WI38 (cell line): ENCODE measurements at regions not wholly inside any gene's neighbourhood (a gene's known extent, or its start where the extent isn't known, plus 50 kb on each side); places are given as distances from the start of the nearest gene placed in this dataset.
A peak's percentile ranks its signal among the peaks of the same experiment; 100 is the strongest.

Experiments used
- H3K4me3 ChIP-seq: 2 replicates; pipeline ENCODE4 v1.5.1; 2011; ENCODE audit warnings: low read depth, mild to moderate bottlenecking, control low read depth, low read length
- CTCF ChIP-seq: IDR thresholded peaks from 2 replicates; pipeline ENCODE4 v1.5.1; 2012; ENCODE audit warnings: low read depth, mild to moderate bottlenecking, control low read depth, low read length

- no peak for TF ChIP-seq CTCF
- no peak overlapping the region for H3K4me3 ChIP-seq
Observed at GRCh38 chr12:91364471-91365184, 182.0 kb upstream of the DCN start.

DNA sequence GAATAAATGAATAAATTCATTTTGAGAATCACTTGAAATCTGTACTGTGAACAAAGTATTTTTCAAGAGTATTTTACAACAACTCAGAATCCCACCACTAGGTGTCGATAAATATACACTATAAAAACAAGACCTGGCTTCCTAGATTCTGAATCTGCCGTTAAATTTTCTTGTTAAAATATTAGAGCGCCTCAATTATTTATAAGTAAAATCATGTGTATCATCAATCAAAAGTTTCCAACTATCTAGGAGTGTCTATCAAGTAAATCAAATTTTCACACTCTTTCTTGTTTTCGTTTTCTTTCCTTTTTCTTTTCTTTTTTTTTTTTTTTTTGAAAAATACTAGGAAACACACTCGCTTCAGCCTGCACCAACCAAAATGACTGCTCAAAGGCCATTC is 179.2 kb upstream of the DCN start:
- no peak overlapping the region for H3K4me3 ChIP-seq
- peak; percentile 35; the same call in 1 of the 2 replicates for TF ChIP-seq CTCF

- no peak overlapping the region for H3K4me3 ChIP-seq
- TF ChIP-seq CTCF = no peak
Observed at GRCh38 chr12:91357381-91357780, 174.8 kb upstream of the DCN start.

DNA sequence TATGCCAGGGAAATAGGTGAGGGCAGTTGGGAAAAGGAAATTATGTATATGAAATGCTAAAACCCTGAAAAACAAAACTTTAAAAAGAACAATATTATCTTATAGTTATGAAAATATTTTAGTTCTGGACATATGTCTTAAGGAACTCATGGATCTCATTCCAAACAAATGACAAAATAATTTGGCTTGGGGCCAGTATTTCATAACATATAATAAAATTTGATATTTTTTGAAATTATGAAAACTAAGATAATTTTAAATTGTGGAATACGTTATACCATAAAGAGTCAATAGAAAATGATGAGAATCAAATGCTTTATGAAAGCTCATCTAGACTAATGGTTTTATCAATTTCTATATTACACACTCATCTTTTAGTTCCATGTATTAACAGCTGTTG is 173.8 kb upstream of the DCN start:
- no peak overlapping the region for H3K4me3 ChIP-seq
- TF ChIP-seq CTCF = no peak

DNA sequence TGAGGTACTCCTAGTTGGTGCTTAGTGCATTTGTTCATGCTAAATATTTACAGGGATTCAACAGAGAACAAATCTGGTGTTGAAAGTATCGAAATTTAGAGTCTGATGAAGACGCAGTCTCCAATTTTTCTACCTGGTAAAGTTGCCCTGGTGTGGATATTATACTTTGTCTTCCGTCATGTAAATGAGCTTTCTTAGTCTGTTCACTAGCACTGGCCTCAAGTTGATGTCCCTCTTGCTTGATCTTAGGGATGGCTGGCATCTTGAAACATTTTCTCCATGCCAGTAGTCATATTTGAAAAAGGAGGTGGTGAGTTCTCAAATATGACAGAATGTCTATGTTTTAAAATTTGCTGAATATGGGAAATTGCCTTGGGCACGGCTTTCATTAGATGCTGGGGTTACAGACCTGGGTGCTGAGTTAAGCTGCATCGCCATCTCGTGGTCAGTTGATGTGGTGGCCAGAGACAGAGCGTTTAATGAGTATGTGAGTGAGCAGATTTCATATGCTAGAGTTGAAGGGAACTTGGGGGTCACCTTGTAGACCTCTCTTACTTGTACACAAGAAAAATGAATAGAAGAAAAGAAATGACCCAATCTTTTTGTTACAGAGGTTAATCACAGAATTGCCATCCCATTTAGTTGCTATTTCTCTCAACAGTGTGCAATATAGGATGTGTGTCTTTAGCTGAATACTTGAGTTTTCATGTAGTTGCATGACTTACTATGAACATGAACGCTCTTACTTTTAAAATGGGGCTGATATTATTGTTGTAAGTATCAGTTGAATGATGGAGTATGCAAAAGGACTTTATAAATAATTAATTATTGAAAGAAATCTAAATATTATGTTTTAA is 172.8 kb upstream of the DCN start:
- TF ChIP-seq CTCF = peak; percentile 86
- H3K4me3 ChIP-seq = no peak overlapping the region

- no peak for TF ChIP-seq CTCF
- no peak overlapping the region for H3K4me3 ChIP-seq
Observed at GRCh38 chr12:91353266-91353665, 170.6 kb upstream of the DCN start.

GRCh38 chr12:91349476-91349875 is 166.9 kb upstream of the DCN start:
- no peak for TF ChIP-seq CTCF
- H3K4me3 ChIP-seq = no peak overlapping the region
